HG03432 (cell line): ENCODE measurements at regions not wholly inside any gene's neighbourhood (a gene's known extent, or its start where the extent isn't known, plus 50 kb on each side); places are given as distances from the start of the nearest gene placed in this dataset.

Experiments
- ATAC-seq: cut with Tn5 transposase; IDR thresholded peaks from one replicate; pipeline ENCODE4 v1.9.1; 2021; ENCODE audit warnings: mild to moderate bottlenecking, moderate library complexity; ENCODE audit not compliant: unreplicated experiment

- no peak for ATAC-seq
Observed at GRCh38 chrX:10047133-10047532, 80.0 kb downstream of the CLDN34 start.

DNA sequence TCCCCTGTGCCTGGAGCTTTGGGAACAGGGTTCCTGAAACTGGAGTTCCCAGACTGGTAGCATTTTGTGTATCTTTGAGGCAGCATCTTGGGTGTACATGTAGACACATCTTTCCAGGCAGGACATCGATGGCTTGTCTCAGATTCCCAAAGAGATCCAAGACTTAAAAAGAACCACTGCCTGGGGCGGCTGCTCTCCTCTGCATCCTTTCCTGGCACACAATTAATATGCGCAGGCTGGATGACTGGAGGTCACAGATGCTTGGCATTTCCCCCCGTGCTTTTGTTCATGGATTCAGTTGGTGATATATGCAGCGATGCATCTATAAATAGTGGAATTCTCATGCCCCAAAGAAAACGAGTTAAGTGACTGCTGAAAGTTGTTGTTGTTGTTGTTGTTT lies 80.5 kb downstream of the CLDN34 start:
- no peak for ATAC-seq

GRCh38 chrX:10048076-10048475 lies 80.9 kb downstream of the CLDN34 start:
- no peak for ATAC-seq

GRCh38 chrX:10048707-10049106 lies 81.5 kb downstream of the CLDN34 start:
- no peak for ATAC-seq

- no peak for ATAC-seq
Observed at GRCh38 chrX:10049236-10049635, 82.1 kb downstream of the CLDN34 start.

GRCh38 chrX:10050481-10050880 lies 83.3 kb downstream of the CLDN34 start:
- ATAC-seq = no peak

DNA sequence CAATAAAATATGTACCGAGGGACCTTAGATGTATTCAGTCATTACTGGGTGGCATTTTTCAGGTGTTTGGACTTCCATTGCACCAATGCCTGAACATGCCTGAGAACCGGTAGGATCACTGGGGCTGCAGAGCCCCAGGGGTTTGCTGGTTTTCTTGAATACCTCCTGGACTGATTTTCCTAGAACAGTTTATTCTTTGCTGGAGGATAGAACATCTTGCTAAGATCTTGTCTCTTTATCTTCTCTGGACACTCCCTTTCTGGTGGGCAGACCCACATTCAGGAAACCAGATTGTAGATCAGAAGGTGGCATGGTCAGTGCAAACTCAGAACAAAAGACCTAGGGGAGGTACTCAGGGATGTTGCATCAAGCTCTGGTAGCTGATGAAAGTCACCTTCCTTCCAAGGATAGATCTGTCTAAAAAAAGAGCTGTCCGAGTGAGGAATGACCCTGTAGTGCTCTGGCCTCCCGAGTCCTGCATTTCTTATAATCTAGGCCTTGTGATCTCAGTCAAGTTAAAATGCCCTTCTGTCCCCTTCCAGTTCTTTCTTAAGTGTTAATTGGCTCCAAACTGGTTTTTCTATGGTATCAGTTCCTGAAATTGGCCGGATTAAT lies 84.8 kb downstream of the CLDN34 start:
- no peak for ATAC-seq

- ATAC-seq = no peak
Observed at GRCh38 chrX:10052906-10053625, 85.9 kb downstream of the CLDN34 start.

DNA sequence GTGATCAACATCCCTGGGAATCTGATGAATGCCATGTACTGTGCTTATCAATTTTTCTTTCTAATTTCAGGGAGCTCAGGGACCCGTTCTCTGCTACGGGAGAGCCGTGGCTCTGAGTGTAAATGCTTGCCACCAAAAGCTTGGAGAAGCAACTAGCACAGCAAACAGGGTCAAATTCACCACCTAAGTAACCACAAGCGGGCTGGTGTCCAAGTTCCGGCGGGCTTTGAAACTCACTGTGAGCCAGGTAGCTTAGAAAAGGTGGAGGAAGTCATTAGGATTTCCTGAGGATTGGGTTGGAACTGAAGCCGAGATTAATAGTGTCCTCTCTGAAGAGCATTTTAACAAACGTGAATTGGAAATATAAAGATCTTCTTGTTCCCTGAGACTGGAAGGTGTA lies 87.2 kb downstream of the CLDN34 start:
- ATAC-seq = no peak

- no peak for ATAC-seq
Observed at GRCh38 chrX:10055430-10055829, 88.3 kb downstream of the CLDN34 start.

DNA sequence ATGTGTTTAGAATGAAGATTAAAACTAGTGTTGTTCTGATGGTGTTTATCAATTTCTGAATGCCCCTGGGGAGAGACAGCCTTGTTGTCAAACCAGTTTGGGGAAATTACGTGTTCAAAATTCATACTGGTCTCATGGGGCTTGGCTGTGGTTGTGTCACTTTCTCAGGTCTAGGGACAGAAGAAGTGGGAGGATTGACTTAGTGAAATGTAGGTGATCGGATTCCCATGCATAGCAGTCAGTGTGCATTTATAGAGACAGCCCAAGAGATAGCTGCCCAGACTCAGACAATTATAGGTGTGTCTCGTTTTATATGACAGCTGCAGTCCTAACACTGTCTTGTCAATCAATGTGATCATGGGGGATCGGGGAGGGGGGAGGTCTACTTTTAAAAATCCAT lies 94.4 kb upstream of the CLCN4 start:
- peak; percentile 98 for ATAC-seq

DNA sequence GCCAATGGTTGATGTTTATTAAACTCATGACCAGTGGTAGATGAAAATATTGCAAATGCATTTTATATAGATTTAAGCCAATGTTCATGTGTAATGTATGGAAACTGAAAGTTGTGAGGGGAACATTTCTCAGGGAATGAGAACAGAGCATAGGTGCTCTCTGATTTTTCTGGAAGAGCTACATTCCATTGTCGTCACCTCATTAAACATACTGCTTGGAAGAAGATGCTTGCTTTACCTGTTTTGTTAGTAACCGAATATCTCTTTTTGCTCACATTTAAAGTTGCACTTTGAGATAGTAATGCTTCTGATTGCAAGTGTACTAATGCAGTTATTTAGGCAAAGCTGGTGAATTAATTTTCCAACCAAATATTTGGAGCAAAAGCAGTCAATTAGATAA lies 93.8 kb upstream of the CLCN4 start:
- ATAC-seq = no peak

DNA sequence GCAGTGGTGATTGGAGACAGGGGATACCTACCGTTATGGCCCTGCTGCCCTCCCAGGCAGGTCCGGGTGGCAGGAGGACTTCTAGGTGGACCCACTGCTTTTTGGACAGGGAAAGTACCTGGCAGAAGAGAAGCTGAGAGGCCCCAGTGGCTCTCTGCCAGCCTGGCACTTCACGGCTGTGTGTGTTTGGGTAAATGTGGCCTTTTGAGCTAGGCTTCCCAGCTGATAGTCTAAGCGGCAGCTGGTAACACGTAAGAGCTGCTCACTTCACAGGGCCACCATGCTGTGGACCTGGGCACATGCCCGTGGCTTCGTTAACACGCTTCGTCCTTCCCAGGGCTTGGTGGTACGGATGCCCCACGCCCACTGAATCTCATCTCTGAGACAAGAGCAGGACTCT lies 92.0 kb upstream of the CLCN4 start:
- no peak for ATAC-seq

- ATAC-seq = no peak
Observed at GRCh38 chrX:10070714-10071436, 85.9 kb upstream of the CLCN4 start.

DNA sequence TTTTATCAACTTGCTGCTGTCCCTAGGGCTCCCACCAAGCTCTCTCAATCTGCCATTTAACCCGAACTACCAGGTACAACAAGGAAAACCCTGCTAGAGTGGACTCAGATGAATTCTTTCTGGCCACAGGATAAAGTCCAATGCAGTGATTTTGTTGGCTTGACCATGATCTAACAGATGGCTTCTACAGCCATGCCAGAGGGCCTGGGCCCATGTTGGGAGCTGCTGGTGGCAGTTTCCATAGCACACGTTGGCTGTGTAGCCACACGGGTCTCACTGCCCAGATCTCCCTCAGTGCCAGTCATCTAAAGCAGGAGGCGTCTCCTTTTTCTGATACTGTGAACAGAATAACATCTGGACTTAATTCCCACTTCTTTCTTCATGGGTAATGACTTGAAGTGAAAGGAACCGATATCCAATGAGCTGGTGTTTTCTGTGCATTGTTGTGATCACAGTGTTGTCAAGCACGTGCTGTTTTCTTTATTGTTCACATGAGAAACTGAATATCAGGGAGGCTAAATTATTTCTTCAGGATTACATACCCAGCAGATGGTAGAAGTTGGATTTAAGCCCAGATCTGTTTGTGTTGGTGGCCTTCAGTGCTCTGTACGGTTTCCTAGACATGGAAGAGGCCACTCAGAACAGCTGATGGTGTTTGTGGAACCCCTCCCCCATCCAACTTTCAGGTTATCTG lies 85.2 kb upstream of the CLCN4 start:
- no peak for ATAC-seq

DNA sequence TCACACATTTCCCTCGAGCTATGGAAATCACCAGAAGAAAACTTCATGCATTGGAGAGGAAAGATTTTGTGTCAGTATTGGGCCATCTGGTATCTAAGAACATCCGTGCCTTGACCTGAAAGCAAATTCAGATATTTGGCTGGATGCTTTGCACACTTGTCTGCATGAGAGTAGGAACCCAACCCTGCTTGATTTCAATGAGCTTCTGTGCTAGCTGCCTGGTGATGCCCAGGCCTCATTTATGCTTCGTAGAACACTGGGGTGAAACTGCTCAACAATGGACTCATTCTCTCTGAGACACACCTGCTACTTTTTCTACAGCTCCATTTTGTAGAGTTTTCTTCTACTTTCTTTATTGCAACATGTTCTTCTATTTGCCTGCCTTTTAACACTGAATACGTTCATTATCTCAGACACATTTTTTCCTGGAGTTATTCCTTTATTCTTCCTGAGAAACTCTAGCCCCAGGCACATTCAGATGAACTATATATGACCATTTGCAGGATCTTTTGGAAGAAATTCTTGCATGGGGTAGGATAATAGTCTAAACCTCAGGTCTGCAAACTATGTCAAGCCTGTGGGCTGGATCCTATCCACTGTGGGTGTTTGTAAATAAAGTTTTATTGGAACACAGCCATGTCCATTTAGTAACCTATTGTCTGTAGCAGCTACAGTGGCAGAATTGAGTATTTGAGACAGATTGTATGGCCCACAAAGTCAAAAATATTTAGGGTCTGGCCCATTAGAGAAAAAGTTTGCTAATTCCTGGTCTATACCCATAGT lies 83.8 kb upstream of the CLCN4 start:
- no peak for ATAC-seq

GRCh38 chrX:10073671-10074070 lies 83.1 kb upstream of the CLCN4 start:
- ATAC-seq = no peak

GRCh38 chrX:10074241-10074941 lies 82.4 kb upstream of the CLCN4 start:
- ATAC-seq = no peak

DNA sequence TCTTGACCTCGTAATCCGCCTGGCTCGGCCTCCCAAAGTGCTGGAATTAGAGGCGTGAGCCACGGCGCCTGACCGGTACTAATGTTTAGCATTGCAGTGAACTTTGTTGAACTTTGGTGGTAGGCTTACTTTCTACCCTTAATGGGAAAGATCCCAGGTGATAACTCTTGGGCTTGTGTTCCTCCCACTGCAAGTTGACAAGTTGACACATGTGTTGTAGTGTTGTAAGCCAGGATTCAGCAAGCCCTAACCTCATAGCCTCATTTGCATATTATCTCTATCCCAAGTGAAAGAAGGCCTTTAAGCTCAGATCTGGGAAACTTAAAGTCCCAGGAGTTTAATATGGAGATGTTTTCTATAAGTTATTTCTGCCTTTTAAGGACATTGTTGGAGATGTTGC lies 80.0 kb upstream of the CLCN4 start:
- no peak for ATAC-seq
